Stimulated activated naive CD4-positive, alpha-beta T cell (primary cell): ENCODE measurements at regions not wholly inside any gene's neighbourhood (a gene's known extent, or its start where the extent isn't known, plus 50 kb on each side); places are given as distances from the start of the nearest gene placed in this dataset.

Experiments
- DNase-seq, 6 experiments: peaks; one replicate each; lab custom pipeline; 2025; lab: John Stamatoyannopoulos, UW

GRCh38 chrX:65034292-65034667, 58.0 kb upstream of the ZC4H2 start:
- DNase-seq = no peak
